ENCODE measurements at regions not wholly inside any gene's neighbourhood (a gene's known extent, or its start where the extent isn't known, plus 50 kb on each side); places are given as distances from the start of the nearest gene placed in this dataset. TPM values are rescaled to one million over a fixed set of nuclear protein-coding genes. Genes with fewer than 3 reads are reported as not detected.
A peak's percentile ranks its signal among the peaks of the same experiment; 100 is the strongest.

DNA sequence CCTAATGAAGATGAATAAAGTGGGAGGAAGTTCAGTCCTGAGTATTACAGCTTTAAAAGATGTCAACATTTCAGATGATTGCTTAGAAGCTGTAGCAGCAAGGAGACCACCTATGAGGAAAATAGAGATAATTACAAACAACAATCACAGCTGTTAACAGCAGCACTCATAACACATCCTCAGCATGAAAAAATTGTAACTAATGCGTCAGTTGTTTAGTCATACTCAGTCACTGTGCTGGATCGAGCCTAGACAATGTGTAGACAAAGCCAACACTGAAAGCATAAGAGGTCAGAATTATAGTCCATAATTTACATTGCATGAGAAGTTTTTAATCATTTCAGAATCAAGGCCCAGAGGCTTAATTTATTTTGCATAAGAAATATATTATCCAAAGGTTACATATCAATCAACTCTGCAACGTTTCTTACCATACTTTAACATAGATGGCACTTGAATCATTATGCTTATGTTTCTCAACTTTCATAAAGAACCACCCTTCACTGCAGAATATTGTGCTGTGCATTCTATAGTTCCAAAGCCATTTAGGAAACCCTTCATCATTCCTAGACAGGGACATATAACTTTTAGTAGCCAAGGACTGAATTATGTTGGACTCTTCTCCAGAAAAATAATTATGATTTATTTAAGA is 60.2 kb upstream of the HAPLN1 start:
- H2AFZ ChIP-seq: no peak overlapping the region
- no peaks in the 10 kb centered on the region for H3K79me2 ChIP-seq (ENCODE audit: insufficient read depth)
- no peaks in the 10 kb centered on the region for H4K20me1 ChIP-seq (ENCODE audit: insufficient read depth)
- H3K27ac ChIP-seq: no peak overlapping the region
- H3K4me3 ChIP-seq: no peak overlapping the region
- H3K9me3 ChIP-seq (ENCODE audit: low read depth): no peaks in the 10 kb centered on the region
- H3K9me2 ChIP-seq (ENCODE audit: insufficient read depth): no peaks in the 10 kb centered on the region
- H3K4me1 ChIP-seq (ENCODE audit: insufficient read depth): 0 out of 2 replicates have a peak, but pooled peaks cover 3% of the 10 kb centered on the region
- H3K9ac ChIP-seq: no peak overlapping the region
- H3K27me3 ChIP-seq (replicated peaks; ENCODE audit: insufficient read depth): no peaks in the 10 kb centered on the region
- TF ChIP-seq EZH2phosphoT487 (IDR thresholded peaks at IDR 0.05; ENCODE audit: insufficient read depth, low read depth) (no peak), EZH2 (IDR thresholded peaks at IDR 0.05; ENCODE audit: insufficient read depth, poor library complexity, severe bottlenecking) (no peak)
- WGBS, 2 experiments (ENCODE audit: low coverage in 1 of 2, low lambda C conversion rate in 2 of 2, missing lambda C conversion rate in 2 of 2): 28 to 33% methylated on average over 3 of the region's 3 CpGs
- in situ Hi-C loops (cut with MboI): no loop called here
- no peaks in the 10 kb centered on the region for H3F3A ChIP-seq (ENCODE audit: insufficient read depth)
- no peaks in the 10 kb centered on the region for H3K36me3 ChIP-seq (ENCODE audit: low read depth)
- H3K4me2 ChIP-seq (ENCODE audit: unreplicated experiment): no peak overlapping the region
- DNase-seq: peak; percentile 12

DNA sequence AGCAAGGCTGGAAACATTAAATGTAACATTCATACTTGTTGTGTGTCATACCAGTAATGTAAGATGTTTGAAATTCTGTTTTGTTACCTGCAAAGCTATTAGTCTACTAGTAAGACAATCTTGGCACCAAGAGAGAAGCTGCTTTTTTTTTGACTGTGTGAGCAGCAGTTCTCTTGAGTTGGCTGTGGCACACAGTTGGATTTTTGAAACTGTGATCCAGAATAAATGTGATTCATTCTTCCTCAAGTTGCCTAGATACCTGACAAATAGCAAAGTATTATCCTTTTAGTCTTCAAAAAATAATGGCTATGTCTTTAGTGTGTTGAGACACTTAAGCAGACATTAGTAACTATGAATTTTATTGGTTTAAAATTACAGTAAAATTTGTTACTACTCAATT is 57.2 kb upstream of the HAPLN1 start:
- Histone ChIP-seq H3K4me2 (ENCODE audit: unreplicated experiment) (no peak overlapping the region), H3K36me3 (ENCODE audit: low read depth) (no peaks in the 10 kb centered on the region), H3K4me1 (ENCODE audit: insufficient read depth) (0 out of 2 replicates have a peak, but pooled peaks cover 3% of the 10 kb centered on the region), H3K27ac (no peak overlapping the region), H2AFZ (no peak overlapping the region), H3K9me3 (ENCODE audit: low read depth) (no peaks in the 10 kb centered on the region), H3K27me3 (replicated peaks; ENCODE audit: insufficient read depth) (no peaks in the 10 kb centered on the region), H3K79me2 (ENCODE audit: insufficient read depth) (no peaks in the 10 kb centered on the region), H3F3A (ENCODE audit: insufficient read depth) (no peaks in the 10 kb centered on the region), H3K9ac (no peak overlapping the region), H3K9me2 (ENCODE audit: insufficient read depth) (no peaks in the 10 kb centered on the region), H4K20me1 (ENCODE audit: insufficient read depth) (no peaks in the 10 kb centered on the region), H3K4me3 (no peak overlapping the region)
- peak; percentile 48 for DNase-seq
- TF ChIP-seq EZH2phosphoT487 (IDR thresholded peaks at IDR 0.05; ENCODE audit: insufficient read depth, low read depth): no peak
- in situ Hi-C loops (cut with MboI): no loop called here

DNA sequence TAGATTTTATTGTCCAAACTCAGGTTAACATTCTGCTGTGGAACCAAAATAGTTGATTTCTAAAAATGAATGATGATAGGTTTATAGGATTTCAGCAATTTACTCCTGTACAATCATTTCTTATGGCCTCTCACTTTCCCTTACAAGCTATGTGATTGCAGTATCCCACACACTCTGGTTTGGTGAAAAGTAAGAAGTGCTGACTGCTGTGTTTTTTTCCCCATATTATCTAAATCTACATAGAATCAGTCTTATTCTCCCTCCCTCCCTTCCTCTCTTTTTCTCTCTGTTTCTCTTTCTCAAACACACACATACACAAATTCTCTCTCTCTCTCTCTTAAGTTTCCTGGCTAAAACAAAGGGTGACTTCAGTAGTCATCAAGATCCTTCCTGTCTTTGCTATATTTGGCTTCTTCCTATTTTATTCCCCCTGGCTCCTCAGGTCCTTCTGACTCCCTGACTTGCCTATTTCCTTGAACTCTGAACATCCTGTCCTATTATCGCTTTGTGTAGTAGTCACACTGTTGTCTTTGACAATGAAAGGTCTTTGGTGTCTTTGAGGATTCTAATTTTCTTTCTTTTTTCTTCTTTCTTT is 55.9 kb upstream of the HAPLN1 start:
- Histone ChIP-seq H3F3A (ENCODE audit: insufficient read depth) (no peaks in the 10 kb centered on the region), H3K27ac (no peak overlapping the region), H3K9ac (no peak overlapping the region), H3K79me2 (ENCODE audit: insufficient read depth) (no peaks in the 10 kb centered on the region), H3K4me1 (ENCODE audit: insufficient read depth) (0 out of 2 replicates have a peak, but pooled peaks cover 3% of the 10 kb centered on the region), H3K4me3 (no peak overlapping the region), H3K36me3 (ENCODE audit: low read depth) (no peaks in the 10 kb centered on the region), H4K20me1 (ENCODE audit: insufficient read depth) (no peaks in the 10 kb centered on the region), H3K9me3 (ENCODE audit: low read depth) (no peaks in the 10 kb centered on the region), H3K4me2 (ENCODE audit: unreplicated experiment) (no peak overlapping the region), H3K9me2 (ENCODE audit: insufficient read depth) (no peaks in the 10 kb centered on the region), H3K27me3 (replicated peaks; ENCODE audit: insufficient read depth) (no peaks in the 10 kb centered on the region), H2AFZ (peak overlapping the region; percentile 24; the same call in 1 of the 2 replicates)
- no peak for DNase-seq
- in situ Hi-C loops (cut with MboI): no loop called here
- TF ChIP-seq EZH2 (IDR thresholded peaks at IDR 0.05; ENCODE audit: insufficient read depth, poor library complexity, severe bottlenecking) (no peak), EZH2phosphoT487 (IDR thresholded peaks at IDR 0.05; ENCODE audit: insufficient read depth, low read depth) (no peak)
- 58 to 72% methylated on average over 1 of the region's 1 CpG for WGBS, 2 experiments (ENCODE audit: low coverage in 1 of 2, low lambda C conversion rate in 2 of 2, missing lambda C conversion rate in 2 of 2)

Small RNA genes lying in the stretch of these regions (small RNA-seq; reads per million reads assigned to genes)
- not detected for gene RNU4-11P (ENCODE audit: low read depth, low replicate concordance)

All from GM23248 (cell line).